ENCODE measurements at regions not wholly inside any gene's neighbourhood (a gene's known extent, or its start where the extent isn't known, plus 50 kb on each side); places are given as distances from the start of the nearest gene placed in this dataset.

DNA sequence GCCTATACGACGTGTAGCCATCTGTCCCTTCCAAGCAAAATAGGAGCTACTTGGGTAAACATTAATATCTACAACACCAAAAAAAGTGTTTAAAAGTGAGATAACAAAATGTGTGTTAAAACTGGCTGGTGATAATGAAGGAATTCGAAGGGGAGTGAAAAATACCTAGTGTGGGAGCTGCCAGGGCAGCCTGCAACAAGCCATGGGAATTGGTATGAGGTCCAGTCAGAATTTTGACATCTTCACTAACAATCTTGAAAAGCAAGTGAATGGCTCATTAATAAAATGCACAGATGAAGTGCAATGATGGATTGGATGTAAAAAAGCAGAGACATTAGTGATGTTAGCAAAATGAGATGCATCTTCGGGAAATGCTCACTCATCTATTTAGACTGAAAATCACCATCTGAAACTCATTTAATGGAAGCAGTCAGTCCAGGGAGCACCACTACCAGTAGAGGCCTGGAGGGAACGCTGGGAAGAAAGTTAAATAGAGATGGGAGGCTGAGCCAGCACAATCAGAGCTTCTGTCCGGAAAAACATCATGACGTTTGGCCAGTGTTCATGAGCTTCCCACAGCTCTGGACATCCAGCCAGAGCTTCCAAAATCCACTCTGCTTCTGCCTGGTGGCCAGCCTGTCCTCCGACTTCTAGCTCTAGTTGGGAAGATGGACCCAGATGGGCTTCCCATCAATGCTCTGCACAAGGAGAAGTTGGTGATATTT is 405.0 kb upstream of the TMTC1 start:
- no peak for DNase-seq (ENCODE audit: unreplicated experiment)
- intact Hi-C loops (cut with micrococcal nuclease), result no loop called here
- Mint-ChIP-seq H3K4me3 (ENCODE audit: unreplicated experiment) (no peak overlapping the region), H3K27ac (ENCODE audit: low read depth, unreplicated experiment) (no peak overlapping the region), H3K27me3 (ENCODE audit: insufficient read depth, unreplicated experiment) (no peaks in the 10 kb centered on the region), H3K4me1 (ENCODE audit: insufficient read depth, unreplicated experiment) (no peaks in the 10 kb centered on the region), H3K36me3 (ENCODE audit: insufficient read depth, unreplicated experiment) (no peaks in the 10 kb centered on the region), H3K9me3 (ENCODE audit: unreplicated experiment) (no peaks in the 10 kb centered on the region)
- ChIA-PET POLR2A (interaction anchor here (2.1 kb wide), 1 partner anchor 8 kb away, joined by 5 read pairs; no protein-coding TSS in a partner anchor), CTCF (no interaction called here)
- no TSS peak for BruUV-seq (replicated peaks)
- TF ChIP-seq CTCF (IDR thresholded peaks at IDR 0.05; ENCODE audit: unreplicated experiment), result no peak

DNA sequence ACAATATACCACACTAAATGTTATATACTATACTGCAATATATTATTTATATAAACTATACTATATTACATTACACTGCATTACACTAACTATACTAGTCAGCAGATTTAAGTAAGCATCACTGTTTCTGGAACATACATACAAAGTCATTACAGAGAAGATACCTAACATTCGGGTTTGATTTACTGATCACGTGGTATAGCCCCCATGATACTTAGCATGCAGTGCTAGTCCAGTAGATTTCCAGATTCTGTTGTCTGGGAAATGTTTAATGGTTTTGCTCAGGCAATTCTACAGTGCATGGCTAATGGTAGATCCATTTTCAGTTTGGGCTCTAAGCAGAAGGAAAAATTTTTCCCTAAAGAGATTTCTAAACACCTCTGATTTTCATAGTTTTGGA is 403.7 kb upstream of the TMTC1 start:
- intact Hi-C loops (cut with micrococcal nuclease), result no loop called here
- H3K27ac Mint-ChIP-seq (ENCODE audit: low read depth, unreplicated experiment), result no peak overlapping the region
- ChIA-PET CTCF (no interaction called here), POLR2A (interaction anchor here (2.1 kb wide), 1 partner anchor 9 kb away, joined by 5 read pairs; no protein-coding TSS in a partner anchor)
- DNase-seq (ENCODE audit: unreplicated experiment), result no peak
- no TSS peak for BruUV-seq (replicated peaks)
- H3K9me3 Mint-ChIP-seq (ENCODE audit: unreplicated experiment), result no peaks in the 10 kb centered on the region
- no peaks in the 10 kb centered on the region for H3K4me1 Mint-ChIP-seq (ENCODE audit: insufficient read depth, unreplicated experiment)
- H3K4me3 Mint-ChIP-seq (ENCODE audit: unreplicated experiment), result no peak overlapping the region
- no peaks in the 10 kb centered on the region for H3K36me3 Mint-ChIP-seq (ENCODE audit: insufficient read depth, unreplicated experiment)
- H3K27me3 Mint-ChIP-seq (ENCODE audit: insufficient read depth, unreplicated experiment), result no peaks in the 10 kb centered on the region
- no peak for TF ChIP-seq CTCF (IDR thresholded peaks at IDR 0.05; ENCODE audit: unreplicated experiment)

GRCh38 chr12:30181334-30181733 is 397.6 kb upstream of the TMTC1 start:
- H3K36me3 Mint-ChIP-seq (ENCODE audit: insufficient read depth, unreplicated experiment), result no peaks in the 10 kb centered on the region
- ChIA-PET POLR2A (no interaction called here), CTCF (interaction anchor here (0.7 kb wide), 1 partner anchor 199 kb away, joined by 3 read pairs; no protein-coding TSS in a partner anchor)
- no peak overlapping the region for H3K27ac Mint-ChIP-seq (ENCODE audit: low read depth, unreplicated experiment)
- H3K4me3 Mint-ChIP-seq (ENCODE audit: unreplicated experiment), result no peak overlapping the region
- no peaks in the 10 kb centered on the region for H3K27me3 Mint-ChIP-seq (ENCODE audit: insufficient read depth, unreplicated experiment)
- H3K9me3 Mint-ChIP-seq (ENCODE audit: unreplicated experiment), result peaks cover 7% of the 10 kb centered on the region
- H3K4me1 Mint-ChIP-seq (ENCODE audit: insufficient read depth, unreplicated experiment), result no peaks in the 10 kb centered on the region
- BruUV-seq (replicated peaks), result no TSS peak
- intact Hi-C loops (cut with micrococcal nuclease), result no loop called here
- no peak for DNase-seq (ENCODE audit: unreplicated experiment)
- TF ChIP-seq CTCF (IDR thresholded peaks at IDR 0.05; ENCODE audit: unreplicated experiment), result no peak

DNA sequence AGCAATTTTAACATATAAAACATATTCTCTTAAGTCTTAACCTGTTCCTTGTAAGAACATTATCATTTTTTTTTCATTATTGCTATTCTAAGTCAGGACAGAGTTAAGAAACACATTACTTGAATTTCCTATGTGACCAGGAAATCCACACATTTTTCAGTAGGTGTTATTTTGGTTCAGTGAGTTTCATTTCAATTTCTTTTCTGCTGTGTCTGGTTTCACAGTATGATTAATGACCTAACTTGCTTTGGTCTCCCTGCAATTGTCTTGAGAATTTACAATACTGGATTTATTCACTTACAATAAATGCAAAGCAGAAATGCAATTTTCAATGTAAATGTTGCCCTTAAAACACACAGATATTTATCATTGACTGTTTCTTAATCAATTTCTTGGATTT is 396.9 kb upstream of the TMTC1 start:
- intact Hi-C loops (cut with micrococcal nuclease), result no loop called here
- H3K27ac Mint-ChIP-seq (ENCODE audit: low read depth, unreplicated experiment), result no peak overlapping the region

More for the DNA sequence above, 396.9 kb upstream of the TMTC1 start:
- H3K36me3 Mint-ChIP-seq (ENCODE audit: insufficient read depth, unreplicated experiment), result no peaks in the 10 kb centered on the region
- H3K4me1 Mint-ChIP-seq (ENCODE audit: insufficient read depth, unreplicated experiment), result no peaks in the 10 kb centered on the region
- no peak for TF ChIP-seq CTCF (IDR thresholded peaks at IDR 0.05; ENCODE audit: unreplicated experiment)
- ChIA-PET POLR2A (no interaction called here), CTCF (no interaction called here)
- no peaks in the 10 kb centered on the region for H3K27me3 Mint-ChIP-seq (ENCODE audit: insufficient read depth, unreplicated experiment)
- no TSS peak for BruUV-seq (replicated peaks)
- peaks cover 7% of the 10 kb centered on the region for H3K9me3 Mint-ChIP-seq (ENCODE audit: unreplicated experiment)
- no peak for DNase-seq (ENCODE audit: unreplicated experiment)
- H3K4me3 Mint-ChIP-seq (ENCODE audit: unreplicated experiment), result no peak overlapping the region

All from MCF 10A (cell line).